K562 (cell line): ENCODE measurements at regions not wholly inside any gene's neighbourhood (a gene's known extent, or its start where the extent isn't known, plus 50 kb on each side); places are given as distances from the start of the nearest gene placed in this dataset.

Source experiments
- ATAC-seq: fragments of 200-7000 bp; cut with Tn5 transposase; 3 replicates; pipeline ENCODE4 v1.9.1; 2020; ENCODE audit warnings: moderate library complexity
- BruUV-seq: library from RNA; stranded (reverse); fragments of 400-500 nt; replicated peaks from 2 replicates; lab custom pipeline; 2021; lab: Mats Ljungman, UMichigan
- CTCF ChIA-PET: fragments of 300-600 bp; formaldehyde crosslinking; extraction: SDS; loops from one replicate; lab custom pipeline; 2021; ENCODE audit warnings: low intra/inter-chr PET ratio; lab: Yijun Ruan, JAX
- POLR2A ChIA-PET: fragments of 300-600, 350-650 bp; sonication (Branson Sonifier 250); formaldehyde crosslinking; extraction: SDS; loops from one replicate; lab custom pipeline; 2021; ENCODE audit warnings: antibody characterized with exemption, inconsistent platforms; lab: Yijun Ruan, JAX
- DNase-seq, 4 experiments: peaks; one replicate each; pipeline versions ENCODE4 v3.0.0 to v3.0.0-alpha.2; 2011 to 2018; ENCODE audit warnings: low spot score in 3 of 4, mixed read lengths in 3 of 4; ENCODE audit errors: extremely low read depth in 1 of 4
- FAIRE-seq: peaks from 2 replicates; lab custom pipeline; 2011; peaks lifted over from hg19 to GRCh38; lab: Jason Lieb, UNC
- H2AFZ ChIP-seq: 2 replicates; pipeline ENCODE4 v1.6.0; 2011; ENCODE audit warnings: low read depth, low read length, control low read depth, inconsistent platforms
- H3K27ac ChIP-seq: fragments of 200-600 bp; 3 replicates; pipeline ENCODE4 v1.8.0; 2011; ENCODE audit warnings: low read depth, mild to moderate bottlenecking, control low read depth, inconsistent platforms, low read length, moderate library complexity, mixed read lengths; ENCODE audit errors: extremely low read depth
- H3K27me3 ChIP-seq, 2 experiments: fragments of 300-600 bp in 1 of 2; 2 replicates in 1 of 2; 3 replicates in 1 of 2; pipeline versions ENCODE4 v1.6.0 to v1.8.0; 2011; ENCODE audit warnings: inconsistent platforms in 2 of 2, low read length in 2 of 2, mild to moderate bottlenecking in 1 of 2, mixed read lengths in 1 of 2, moderate library complexity in 1 of 2; ENCODE audit not compliant: control insufficient read depth in 2 of 2, insufficient read depth in 2 of 2
- H3K36me3 ChIP-seq: fragments of 300-600 bp; 3 replicates; pipeline ENCODE4 v1.8.0; 2011; ENCODE audit warnings: mild to moderate bottlenecking, low read length, inconsistent platforms; ENCODE audit not compliant: control insufficient read depth, insufficient read depth
- H3K4me1 ChIP-seq, 2 experiments: fragments of 200-600 bp in 1 of 2; replicated peaks in 1 of 2; 2 replicates in 1 of 2; 3 replicates in 1 of 2; pipeline versions ENCODE4 v1.5.1 to v1.8.0; 2011; ENCODE audit warnings: inconsistent platforms in 2 of 2, low read length in 2 of 2, mild to moderate bottlenecking in 1 of 2, mixed read lengths in 1 of 2, moderate library complexity in 1 of 2; ENCODE audit not compliant: control insufficient read depth in 2 of 2, insufficient read depth in 2 of 2
- H3K4me2 ChIP-seq: 2 replicates; pipeline ENCODE4 v1.6.1; 2011; ENCODE audit warnings: low read length, control low read depth, inconsistent platforms, mixed read lengths; ENCODE audit not compliant: insufficient read depth
- H3K4me3 ChIP-seq: fragments of 200-600 bp; sonication (generic), shearing (Covaris generic); 2 replicates; pipeline ENCODE4 v1.5.1; 2016; ENCODE audit warnings: control low read depth, inconsistent platforms
- H3K79me2 ChIP-seq: fragments of 200-600 bp; 3 replicates; pipeline ENCODE4 v1.8.0; 2011; ENCODE audit warnings: low read length, inconsistent platforms; ENCODE audit not compliant: control insufficient read depth, insufficient read depth
- H3K9ac ChIP-seq, 2 experiments: 2 replicates each; pipeline versions ENCODE4 v1.6.0 to v1.6.1; 2011; ENCODE audit warnings: low read depth in 2 of 2, low read length in 2 of 2, control low read depth in 1 of 2, inconsistent platforms in 1 of 2, mild to moderate bottlenecking in 1 of 2, mixed read lengths in 1 of 2; ENCODE audit not compliant: insufficient read depth in 1 of 2
- H3K9me1 ChIP-seq: one replicate; pipeline ENCODE4 v1.6.0; 2011; ENCODE audit warnings: inconsistent platforms, mild to moderate bottlenecking, low read length, moderate library complexity; ENCODE audit not compliant: control insufficient read depth, insufficient read depth
- H3K9me3 ChIP-seq: replicated peaks from 2 replicates; pipeline ENCODE4 v1.5.1; 2011; ENCODE audit warnings: low read depth, low read length, inconsistent platforms; ENCODE audit not compliant: control insufficient read depth, insufficient read depth
- H4K20me1 ChIP-seq: replicated peaks from 2 replicates; pipeline ENCODE4 v1.6.1; 2011; ENCODE audit warnings: low read length, inconsistent platforms, mixed read lengths; ENCODE audit not compliant: control insufficient read depth, insufficient read depth
- HLTF ChIP-seq: fragments of 450-650 bp; IDR thresholded peaks from 2 replicates; pipeline ENCODE4 v1.6.1; 2016
- IRF1 ChIP-seq: sonication (generic); formaldehyde crosslinking; IDR thresholded peaks from 2 replicates; pipeline ENCODE4 v1.8.0; 2022; ENCODE audit warnings: missing genetic modification reagents, mild to moderate bottlenecking, borderline replicate concordance
- PTTG1 ChIP-seq: fragments of 450-650 bp; IDR thresholded peaks from 2 replicates; pipeline ENCODE4 v1.6.1; 2016; ENCODE audit warnings: low read depth, mild to moderate bottlenecking, missing genetic modification characterization, missing compliant biosample characterization
- ZNF224 ChIP-seq: sonication (generic); formaldehyde crosslinking; IDR thresholded peaks from 2 replicates; pipeline ENCODE4 v1.8.0; 2022; ENCODE audit warnings: mild to moderate bottlenecking, missing genetic modification reagents
- ZNF780A ChIP-seq: fragments of 250-450 bp; sonication (Bioruptor Pico); IDR thresholded peaks from 2 replicates; pipeline ENCODE4 v1.5.0; 2021; ENCODE audit warnings: mild to moderate bottlenecking
- WGBS: fragments of 100-300 bp; shearing (Covaris generic); methylation state at CpG from one replicate; pipeline ENCODE4 v1.1.6; 2016; ENCODE audit warnings: low coverage, mixed read lengths; ENCODE audit not compliant: insufficient coverage; ENCODE audit errors: missing lambda C conversion rate; 5-methylcytosine and 5-hydroxymethylcytosine counted together
- in situ Hi-C: fragments of 300-500 bp; cut with MboI; formaldehyde crosslinking; loops from 4 replicates; pipeline ENCODE4 v1.15.0; 2018; ENCODE audit warnings: inconsistent platforms, mixed read lengths
- intact Hi-C: fragments of 100-400 bp; cut with micrococcal nuclease; formaldehyde crosslinking; loops from 2 replicates; pipeline ENCODE4 v1.14.2; 2022
- TF ChIP-seq, protein P1 (sequence below): fragments of 250-450 bp; sonication (Bioruptor Pico); IDR thresholded peaks from 2 replicates; pipeline ENCODE4 v1.9.0; 2021; ENCODE audit warnings: mild to moderate bottlenecking, inconsistent platforms

- WGBS = 0% methylated on average over 8 of the region's 8 CpGs
- no peaks in the 10 kb centered on the region for H3K9me1 ChIP-seq
- ChIA-PET POLR2A (no interaction called here), CTCF (no interaction called here)
- no peak overlapping the region for H2AFZ ChIP-seq
- no TSS peak for BruUV-seq
- no peak overlapping the region for H3K9ac ChIP-seq
- peaks cover 17 to 58% of the 10 kb centered on the region in 2 experiments for H3K27me3 ChIP-seq
- DNase-seq (no peak), FAIRE-seq (no peak), ATAC-seq (no peak)
- TF ChIP-seq PTTG1 (tag) = no peak
- no peak for TF ChIP-seq ZNF224
- TF ChIP-seq HLTF = no peak
- no peak for TF ChIP-seq IRF1 (CRISPR knock-in tag)
- no peak for TF ChIP-seq ZNF780A (CRISPR knock-in tag)
- TF ChIP-seq, protein P1, sequence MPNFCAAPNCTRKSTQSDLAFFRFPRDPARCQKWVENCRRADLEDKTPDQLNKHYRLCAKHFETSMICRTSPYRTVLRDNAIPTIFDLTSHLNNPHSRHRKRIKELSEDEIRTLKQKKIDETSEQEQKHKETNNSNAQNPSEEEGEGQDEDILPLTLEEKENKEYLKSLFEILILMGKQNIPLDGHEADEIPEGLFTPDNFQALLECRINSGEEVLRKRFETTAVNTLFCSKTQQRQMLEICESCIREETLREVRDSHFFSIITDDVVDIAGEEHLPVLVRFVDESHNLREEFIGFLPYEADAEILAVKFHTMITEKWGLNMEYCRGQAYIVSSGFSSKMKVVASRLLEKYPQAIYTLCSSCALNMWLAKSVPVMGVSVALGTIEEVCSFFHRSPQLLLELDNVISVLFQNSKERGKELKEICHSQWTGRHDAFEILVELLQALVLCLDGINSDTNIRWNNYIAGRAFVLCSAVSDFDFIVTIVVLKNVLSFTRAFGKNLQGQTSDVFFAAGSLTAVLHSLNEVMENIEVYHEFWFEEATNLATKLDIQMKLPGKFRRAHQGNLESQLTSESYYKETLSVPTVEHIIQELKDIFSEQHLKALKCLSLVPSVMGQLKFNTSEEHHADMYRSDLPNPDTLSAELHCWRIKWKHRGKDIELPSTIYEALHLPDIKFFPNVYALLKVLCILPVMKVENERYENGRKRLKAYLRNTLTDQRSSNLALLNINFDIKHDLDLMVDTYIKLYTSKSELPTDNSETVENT (CRISPR knock-in tag) = no peak
- intact Hi-C loops (no loop called here), in situ Hi-C loops (no loop called here)
- no peaks in the 10 kb centered on the region for H3K9me3 ChIP-seq
- no peak overlapping the region for H3K27ac ChIP-seq
- peaks cover 0 to 20% of the 10 kb centered on the region in 2 experiments; a peak in 4 of 5 replicates for H3K4me1 ChIP-seq
- no peak overlapping the region for H3K4me2 ChIP-seq
- H3K79me2 ChIP-seq = no peaks in the 10 kb centered on the region
- no peaks in the 10 kb centered on the region for H3K36me3 ChIP-seq
- peaks cover 9% of the 10 kb centered on the region; the same call in 1 of the 2 replicates for H4K20me1 ChIP-seq
- no peak overlapping the region for H3K4me3 ChIP-seq
These were observed 421.6 kb downstream of the RPS24 start for GRCh38 chr10:78455236-78455635.
